Activated naive CD4-positive, alpha-beta T cell treated with anti-CD3 and anti-CD28 coated beads for 36 hours (primary cell): ENCODE measurements at regions not wholly inside any gene's neighbourhood (a gene's known extent, or its start where the extent isn't known, plus 50 kb on each side); places are given as distances from the start of the nearest gene placed in this dataset.

Experiments
- CTCF ChIA-PET: fragments of 350-600 bp; sonication (Branson Sonifier 250); formaldehyde crosslinking; loops from one replicate; lab custom pipeline; 2021; ENCODE audit warnings: antibody characterized with exemption; lab: Charles Lee
- DNase-seq: peaks from one replicate; pipeline ENCODE4 v3.0.0-alpha.2; 2020
- H3K27ac Mint-ChIP-seq: one replicate; pipeline ENCODE4 v1.8.0; 2021; ENCODE audit warnings: mild to moderate bottlenecking, mixed read lengths
- H3K27me3 Mint-ChIP-seq: one replicate; pipeline ENCODE4 v1.8.0; 2021; ENCODE audit warnings: low read depth, mixed read lengths
- H3K36me3 Mint-ChIP-seq: one replicate; pipeline ENCODE4 v1.8.0; 2021; ENCODE audit warnings: low read depth, mixed read lengths
- H3K4me1 Mint-ChIP-seq: one replicate; pipeline ENCODE4 v1.8.0; 2021; ENCODE audit warnings: low read depth, mixed read lengths
- H3K4me3 Mint-ChIP-seq: one replicate; pipeline ENCODE4 v1.8.0; 2021; ENCODE audit warnings: mild to moderate bottlenecking, moderate library complexity, mixed read lengths
- H3K9me3 Mint-ChIP-seq: one replicate; pipeline ENCODE4 v1.8.0; 2021; ENCODE audit warnings: mixed read lengths
- intact Hi-C: fragments of 100-400 bp; cut with micrococcal nuclease; formaldehyde crosslinking; loops from one replicate; pipeline ENCODE4 v1.15.1; 2023

DNA sequence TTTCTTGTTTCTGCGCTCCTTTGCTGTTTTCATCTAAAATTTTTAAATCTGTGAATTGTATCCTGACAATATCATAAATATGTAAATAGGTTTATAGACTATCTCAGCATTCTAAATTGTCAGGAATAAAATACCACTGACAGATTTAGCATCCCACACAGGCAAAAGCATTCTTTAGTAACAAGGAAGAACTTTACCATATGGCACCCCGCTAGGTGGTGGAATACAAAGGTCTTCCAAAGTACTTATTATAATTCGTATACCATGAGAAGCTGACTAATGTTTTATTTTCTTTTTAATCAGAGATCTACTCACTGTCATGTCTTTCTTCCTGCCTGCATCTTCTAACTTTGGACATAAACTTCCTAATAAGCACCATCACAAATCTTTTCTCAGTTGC is 328.8 kb upstream of the NOVA1 start:
- Mint-ChIP-seq H3K4me1 (no peaks in the 10 kb centered on the region), H3K36me3 (no peaks in the 10 kb centered on the region), H3K4me3 (no peak overlapping the region), H3K27ac (no peak overlapping the region), H3K27me3 (no peaks in the 10 kb centered on the region), H3K9me3 (peaks cover 8% of the 10 kb centered on the region)
- intact Hi-C loops: no loop called here
- no peak for DNase-seq
- CTCF ChIA-PET: no interaction called here

- H3K4me1 Mint-ChIP-seq: no peaks in the 10 kb centered on the region
- CTCF ChIA-PET: no interaction called here
- no peak for DNase-seq
- no peak overlapping the region for H3K27ac Mint-ChIP-seq
- no peaks in the 10 kb centered on the region for H3K27me3 Mint-ChIP-seq
- peaks cover 5% of the 10 kb centered on the region for H3K9me3 Mint-ChIP-seq
- intact Hi-C loops: no loop called here
- no peaks in the 10 kb centered on the region for H3K36me3 Mint-ChIP-seq
- no peak overlapping the region for H3K4me3 Mint-ChIP-seq
Measured at GRCh38 chr14:26928019-26928418, 330.2 kb upstream of the NOVA1 start.

DNA sequence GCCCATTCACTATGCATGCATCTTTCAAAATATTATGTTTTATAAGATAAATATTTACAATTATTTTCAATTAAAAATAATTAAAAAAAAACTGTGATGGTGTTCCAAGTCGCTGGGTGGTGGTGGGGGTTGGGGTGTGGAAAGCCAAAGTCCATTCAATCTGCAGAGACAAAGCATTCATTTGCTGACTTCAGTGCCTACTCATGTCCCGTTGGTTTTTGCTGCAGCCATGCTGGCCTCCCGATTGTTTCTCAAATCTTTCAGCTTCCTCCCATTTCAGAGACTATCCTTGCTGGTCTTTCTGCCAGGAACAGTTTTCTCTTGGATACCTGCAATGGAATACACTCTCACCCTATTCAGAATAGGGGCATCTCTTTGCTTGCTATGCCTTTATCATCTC is 331.5 kb upstream of the NOVA1 start:
- Mint-ChIP-seq H3K27me3 (no peaks in the 10 kb centered on the region), H3K27ac (no peak overlapping the region), H3K4me3 (no peak overlapping the region), H3K4me1 (no peaks in the 10 kb centered on the region), H3K9me3 (peaks cover 5% of the 10 kb centered on the region), H3K36me3 (no peaks in the 10 kb centered on the region)
- no peak for DNase-seq
- intact Hi-C loops: no loop called here
- CTCF ChIA-PET: no interaction called here

DNA sequence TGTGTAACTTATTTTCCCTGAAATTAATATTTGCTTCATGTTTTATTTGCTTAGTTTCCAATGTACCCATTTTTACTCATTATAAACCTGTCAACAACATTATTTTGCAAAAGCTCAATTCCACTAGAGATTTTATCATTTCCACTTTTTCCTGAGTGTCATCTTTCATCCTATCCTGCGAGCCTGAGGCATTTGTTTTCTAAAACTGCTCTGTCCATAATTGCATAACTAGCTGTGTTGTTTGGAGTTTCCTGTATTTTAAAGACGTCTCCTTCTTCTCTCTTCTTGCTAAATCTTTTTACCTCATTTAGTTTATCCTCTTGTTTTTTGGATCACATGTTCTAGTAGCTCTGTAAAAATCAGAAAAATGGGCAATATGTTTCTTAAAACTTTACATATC is 332.7 kb upstream of the NOVA1 start:
- no peak for DNase-seq
- H3K27ac Mint-ChIP-seq: no peak overlapping the region
- CTCF ChIA-PET: interaction anchor here (0.6 kb wide), 1 partner anchor 14 kb away, joined by 3 read pairs; no protein-coding TSS in a partner anchor
- intact Hi-C loops: no loop called here
- no peaks in the 10 kb centered on the region for H3K36me3 Mint-ChIP-seq
- H3K9me3 Mint-ChIP-seq: peaks cover 5% of the 10 kb centered on the region
- H3K4me1 Mint-ChIP-seq: no peaks in the 10 kb centered on the region
- H3K4me3 Mint-ChIP-seq: no peak overlapping the region
- H3K27me3 Mint-ChIP-seq: no peaks in the 10 kb centered on the region

- Mint-ChIP-seq H3K9me3 (peaks cover 3% of the 10 kb centered on the region), H3K27me3 (no peaks in the 10 kb centered on the region), H3K27ac (no peak overlapping the region), H3K36me3 (no peaks in the 10 kb centered on the region), H3K4me1 (no peaks in the 10 kb centered on the region), H3K4me3 (no peak overlapping the region)
- intact Hi-C loops: no loop called here
- DNase-seq: no peak
- CTCF ChIA-PET: no interaction called here
Measured at GRCh38 chr14:26932606-26933005, 334.8 kb upstream of the NOVA1 start.

DNA sequence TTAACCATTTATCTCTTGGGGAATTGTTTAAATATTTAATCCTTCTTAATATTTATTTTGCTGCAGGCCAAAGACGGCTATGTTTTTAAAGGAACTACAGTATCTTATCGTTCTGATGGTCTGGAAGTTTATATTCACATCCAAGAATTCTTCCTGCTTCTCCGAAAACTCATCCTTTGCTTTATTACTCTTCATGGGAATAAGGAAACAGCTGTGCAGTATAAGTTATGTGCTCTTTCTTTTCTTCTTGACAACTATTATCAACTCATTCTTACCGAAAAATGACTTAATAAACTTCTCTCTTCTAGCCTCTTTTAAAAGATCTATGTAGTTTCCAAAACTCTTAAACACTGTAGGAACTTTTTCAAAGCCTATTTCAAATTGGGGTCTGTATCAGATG is 335.6 kb upstream of the NOVA1 start:
- no peak overlapping the region for H3K27ac Mint-ChIP-seq

GRCh38 chr14:26934151-26934550 is 336.3 kb upstream of the NOVA1 start:
- Mint-ChIP-seq H3K4me3 (no peak overlapping the region), H3K27ac (no peak overlapping the region), H3K4me1 (no peaks in the 10 kb centered on the region), H3K36me3 (no peaks in the 10 kb centered on the region), H3K27me3 (no peaks in the 10 kb centered on the region), H3K9me3 (peaks cover 3% of the 10 kb centered on the region)
- DNase-seq: no peak
- CTCF ChIA-PET: no interaction called here
- intact Hi-C loops: no loop called here

More for the DNA sequence above, 335.6 kb upstream of the NOVA1 start:
- Mint-ChIP-seq H3K4me3 (no peak overlapping the region), H3K36me3 (no peaks in the 10 kb centered on the region), H3K27me3 (no peaks in the 10 kb centered on the region), H3K9me3 (peaks cover 3% of the 10 kb centered on the region), H3K4me1 (no peaks in the 10 kb centered on the region)
- intact Hi-C loops: no loop called here
- no peak for DNase-seq
- CTCF ChIA-PET: no interaction called here

- CTCF ChIA-PET: interaction anchor here (0.6 kb wide), 1 partner anchor 1811 kb away, joined by 4 read pairs; no protein-coding TSS in a partner anchor
- Mint-ChIP-seq H3K36me3 (no peaks in the 10 kb centered on the region), H3K27ac (no peak overlapping the region), H3K9me3 (peaks cover 2% of the 10 kb centered on the region), H3K4me3 (no peak overlapping the region), H3K4me1 (no peaks in the 10 kb centered on the region), H3K27me3 (no peaks in the 10 kb centered on the region)
- intact Hi-C loops: no loop called here
- no peak for DNase-seq
Measured at GRCh38 chr14:26935733-26936132, 337.9 kb upstream of the NOVA1 start.

GRCh38 chr14:26938054-26938453 is 340.2 kb upstream of the NOVA1 start:
- H3K27ac Mint-ChIP-seq: no peak overlapping the region
- peaks cover 5% of the 10 kb centered on the region for H3K9me3 Mint-ChIP-seq
- no peak overlapping the region for H3K4me3 Mint-ChIP-seq
- CTCF ChIA-PET: no interaction called here
- no peaks in the 10 kb centered on the region for H3K36me3 Mint-ChIP-seq
- H3K27me3 Mint-ChIP-seq: no peaks in the 10 kb centered on the region
- no peaks in the 10 kb centered on the region for H3K4me1 Mint-ChIP-seq
- intact Hi-C loops: no loop called here
- no peak for DNase-seq

- H3K27me3 Mint-ChIP-seq: no peaks in the 10 kb centered on the region
- H3K36me3 Mint-ChIP-seq: no peaks in the 10 kb centered on the region
- CTCF ChIA-PET: no interaction called here
- H3K27ac Mint-ChIP-seq: no peak overlapping the region
- intact Hi-C loops: no loop called here
- DNase-seq: no peak
- H3K4me1 Mint-ChIP-seq: no peaks in the 10 kb centered on the region
- peaks cover 8% of the 10 kb centered on the region for H3K9me3 Mint-ChIP-seq
- H3K4me3 Mint-ChIP-seq: no peak overlapping the region
Measured at GRCh38 chr14:26939755-26940154, 341.9 kb upstream of the NOVA1 start.

- intact Hi-C loops: no loop called here
- Mint-ChIP-seq H3K36me3 (no peaks in the 10 kb centered on the region), H3K4me3 (no peak overlapping the region), H3K27ac (no peak overlapping the region), H3K9me3 (peaks cover 10% of the 10 kb centered on the region), H3K27me3 (no peaks in the 10 kb centered on the region), H3K4me1 (no peaks in the 10 kb centered on the region)
- CTCF ChIA-PET: no interaction called here
- no peak for DNase-seq
Measured at GRCh38 chr14:26941521-26941920, 343.7 kb upstream of the NOVA1 start.

DNA sequence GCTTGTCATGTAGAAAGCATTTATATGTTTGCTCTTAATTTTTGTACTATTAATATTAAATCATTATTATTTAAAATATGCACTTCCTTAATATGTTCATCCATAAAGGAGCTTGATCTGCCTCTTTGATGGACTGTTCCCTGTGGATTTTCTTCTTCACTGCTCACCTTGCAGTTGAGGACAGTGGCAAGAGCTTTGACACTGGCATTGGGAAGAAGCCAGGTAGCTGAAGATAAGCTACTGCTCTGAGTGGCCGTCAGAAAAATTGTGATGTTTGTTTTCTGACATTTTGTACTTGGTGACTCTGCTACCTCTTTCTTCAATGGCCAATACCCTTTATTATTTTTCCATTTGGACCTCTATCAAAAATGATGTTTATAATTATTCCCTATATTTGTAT is 349.4 kb upstream of the NOVA1 start:
- Mint-ChIP-seq H3K27ac (no peak overlapping the region), H3K27me3 (no peaks in the 10 kb centered on the region), H3K4me3 (no peak overlapping the region), H3K36me3 (no peaks in the 10 kb centered on the region), H3K4me1 (no peaks in the 10 kb centered on the region), H3K9me3 (peaks cover 12% of the 10 kb centered on the region)
- intact Hi-C loops: no loop called here
- DNase-seq: no peak
- CTCF ChIA-PET: interaction anchor here (0.7 kb wide), 1 partner anchor 249 kb away, joined by 4 read pairs; no protein-coding TSS in a partner anchor

DNA sequence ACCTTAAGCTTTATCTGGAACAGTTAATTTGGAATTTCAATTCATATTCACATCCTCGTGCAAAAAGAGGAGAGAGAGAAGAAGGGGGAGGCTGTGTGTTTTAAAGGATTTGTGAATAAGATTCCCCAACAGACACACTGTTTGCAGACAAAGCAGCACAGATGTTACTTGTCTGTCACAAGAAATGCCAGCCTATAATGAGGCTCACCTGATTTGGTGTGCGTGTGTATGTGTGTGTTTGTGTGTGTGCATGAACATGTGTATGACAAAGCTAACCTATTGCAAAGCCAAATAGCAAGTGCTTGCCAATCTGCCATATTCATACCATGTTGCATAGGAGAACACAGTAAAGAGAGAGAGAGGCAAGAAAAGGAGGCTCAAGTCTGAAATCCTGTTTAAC is 361.6 kb upstream of the NOVA1 start:
- no peak overlapping the region for H3K4me3 Mint-ChIP-seq
- H3K4me1 Mint-ChIP-seq: no peaks in the 10 kb centered on the region
- no peaks in the 10 kb centered on the region for H3K27me3 Mint-ChIP-seq
- peaks cover 11% of the 10 kb centered on the region for H3K9me3 Mint-ChIP-seq
- intact Hi-C loops: no loop called here
- H3K36me3 Mint-ChIP-seq: no peaks in the 10 kb centered on the region
- H3K27ac Mint-ChIP-seq: no peak overlapping the region
- CTCF ChIA-PET: no interaction called here
- DNase-seq: no peak
